ENCODE measurements at regions not wholly inside any gene's neighbourhood (a gene's known extent, or its start where the extent isn't known, plus 50 kb on each side); places are given as distances from the start of the nearest gene placed in this dataset.
A peak's percentile ranks its signal among the peaks of the same experiment; 100 is the strongest.

- H3K4me3 ChIP-seq (ENCODE audit: low read depth in 2 of 2, low read length in 1 of 2) = no peak overlapping the region
- H3F3A ChIP-seq (replicated peaks; ENCODE audit: insufficient read depth) = peaks cover 8% of the 10 kb centered on the region
- 19% methylated on average over 5 of the region's 5 CpGs for WGBS (ENCODE audit: low lambda C conversion rate)
- ChIA-PET CTCF (interaction anchor here (0.6 to 1.6 kb wide), 3 partner anchors 34 to 1170 kb away, joined by 3 to 5 read pairs (median 3); no protein-coding TSS in a partner anchor), POLR2A (no interaction called here)
- peak overlapping the region; percentile 69 for H3K4me2 ChIP-seq
- no peak for DNase-seq
- no peaks in the 10 kb centered on the region for H3K9me2 ChIP-seq
- H3K9ac ChIP-seq = no peak overlapping the region
- no peak overlapping the region for H2AFZ ChIP-seq (ENCODE audit: low read depth)
- TF ChIP-seq FOXJ3 (CRISPR knock-in tag; IDR thresholded peaks at IDR 0.05) (no peak), CTCF (IDR thresholded peaks at IDR 0.05) (no peak), SMC3 (IDR thresholded peaks at IDR 0.05; ENCODE audit: low read depth, low read length) (no peak), RXRA (IDR thresholded peaks at IDR 0.05; ENCODE audit: borderline replicate concordance, low read depth) (no peak), RFX5 (IDR thresholded peaks at IDR 0.05; ENCODE audit: low read length) (no peak), RAD21 (IDR thresholded peaks at IDR 0.05; ENCODE audit: low read length) (no peak), PBX3 (IDR thresholded peaks at IDR 0.05) (no peak), IRF3 (IDR thresholded peaks at IDR 0.05; ENCODE audit: low read depth, low read length) (no peak), EZH2phosphoT487 (IDR thresholded peaks at IDR 0.05; ENCODE audit: borderline replicate concordance, low read depth) (no peak), NFIC (IDR thresholded peaks at IDR 0.05; ENCODE audit: borderline replicate concordance) (no peak), TEAD4 (IDR thresholded peaks at IDR 0.05; ENCODE audit: borderline replicate concordance, insufficient read depth) (no peak), FOSL2 (IDR thresholded peaks at IDR 0.05; ENCODE audit: borderline replicate concordance, low read depth) (no peak), FOXM1 (IDR thresholded peaks at IDR 0.05; ENCODE audit: low read depth) (no peak), GATA2 (CRISPR knock-in tag; IDR thresholded peaks at IDR 0.05) (no peak), GABPA (IDR thresholded peaks at IDR 0.05; ENCODE audit: low read depth) (no peak)
- peaks cover 57% of the 10 kb centered on the region for H3K27me3 ChIP-seq (ENCODE audit: insufficient read depth)
- H3K4me1 ChIP-seq (ENCODE audit: control insufficient read depth in 1 of 2, insufficient read depth in 2 of 2, low read depth in 1 of 2, low read length in 1 of 2) = 0 out of 4 replicates have a peak, but pooled peaks cover 0 to 5% of the 10 kb centered on the region in 2 experiments
- no peaks in the 10 kb centered on the region for H3K79me2 ChIP-seq (ENCODE audit: insufficient read depth)
- H3K27ac ChIP-seq (ENCODE audit: low read depth in 2 of 2, low read length in 1 of 2) = no peak overlapping the region
- no peaks in the 10 kb centered on the region for H4K20me1 ChIP-seq (ENCODE audit: insufficient read depth)
- no peaks in the 10 kb centered on the region for H3K9me3 ChIP-seq
- H3K36me3 ChIP-seq (replicated peaks in 1 of 2; ENCODE audit: control insufficient read depth in 1 of 2, insufficient read depth in 2 of 2, low read length in 1 of 2) = no peaks in the 10 kb centered on the region
Measured at GRCh38 chr6:222468-222867, 69.8 kb upstream of the DUSP22 start.

Data from SK-N-SH (cell line).